Kasumi-1 (cell line): ENCODE measurements at regions not wholly inside any gene's neighbourhood (a gene's known extent, or its start where the extent isn't known, plus 50 kb on each side); places are given as distances from the start of the nearest gene placed in this dataset.

Source experiments
- DNase-seq, 2 experiments: peaks; one replicate each; lab custom pipeline; 2025; lab: John Stamatoyannopoulos, UW

DNA sequence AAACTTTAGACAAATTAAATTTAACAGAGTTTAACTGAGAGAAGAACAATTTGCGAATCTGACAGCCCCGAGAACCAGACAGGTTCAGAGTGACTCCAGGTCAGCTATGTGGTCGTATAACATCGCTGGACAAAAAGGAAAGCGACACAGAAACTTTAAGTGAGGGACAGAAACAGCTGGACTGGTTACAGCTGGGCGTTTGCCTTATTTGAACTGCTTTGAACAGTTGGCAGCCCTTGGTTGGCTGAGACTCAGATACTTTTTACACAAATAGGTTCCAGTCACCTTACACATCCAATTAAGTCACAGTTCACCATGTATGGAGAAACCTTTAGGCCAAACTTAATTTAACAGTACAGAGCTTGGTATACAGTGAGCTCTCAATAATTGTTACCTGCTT, 436.9 kb downstream of the GUCY1A2 start:
- DNase-seq = no peak

DNA sequence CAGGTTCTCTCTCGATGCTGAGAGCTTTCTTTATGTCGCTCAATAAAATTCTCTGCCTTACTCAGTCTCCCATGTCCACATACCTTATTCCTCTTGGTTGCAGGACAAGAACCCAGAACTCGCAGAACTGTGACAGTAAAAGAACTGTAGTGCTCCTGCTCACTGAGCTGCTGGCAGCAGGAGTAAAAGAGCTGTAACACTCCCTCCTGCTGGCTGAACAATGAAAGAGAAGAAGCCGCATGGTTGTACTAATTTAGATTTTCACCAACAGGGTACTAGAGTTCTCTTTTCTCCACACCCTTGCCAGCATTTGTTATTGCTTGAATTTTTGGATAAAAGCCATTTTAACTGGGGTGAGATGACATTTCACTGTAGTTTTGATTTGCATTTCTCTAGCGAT, 433.2 kb downstream of the GUCY1A2 start:
- peak; percentile 13 to 27 for DNase-seq

DNA sequence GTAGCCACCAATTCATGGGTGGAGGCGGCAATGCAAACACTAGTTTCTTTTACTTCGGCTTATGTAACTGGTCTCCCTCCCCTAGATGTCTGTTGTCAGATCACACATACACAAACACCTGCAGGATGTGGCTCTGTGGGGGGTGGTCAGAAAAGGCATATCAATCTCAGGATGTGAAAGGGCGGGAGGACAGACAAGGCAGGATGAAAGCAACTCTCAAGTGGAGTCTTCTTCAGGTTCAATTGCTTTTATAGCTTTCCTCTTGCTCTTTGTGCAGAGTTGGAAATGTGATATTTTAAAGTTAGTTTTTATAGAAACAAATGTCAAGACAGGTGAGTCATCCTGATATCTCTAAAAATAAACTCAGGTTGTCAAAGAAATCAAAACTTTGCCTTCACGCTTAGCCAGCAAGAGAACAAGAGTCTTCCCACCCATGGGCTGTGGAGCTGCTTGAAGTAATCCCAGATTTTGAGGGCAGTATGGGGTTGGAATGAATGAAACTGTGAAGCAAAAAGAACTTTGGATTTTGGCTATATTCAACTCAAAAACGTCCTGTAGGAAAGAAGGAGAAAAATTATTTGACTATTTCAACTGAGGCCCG, 423.4 kb downstream of the GUCY1A2 start:
- no peak for DNase-seq

DNA sequence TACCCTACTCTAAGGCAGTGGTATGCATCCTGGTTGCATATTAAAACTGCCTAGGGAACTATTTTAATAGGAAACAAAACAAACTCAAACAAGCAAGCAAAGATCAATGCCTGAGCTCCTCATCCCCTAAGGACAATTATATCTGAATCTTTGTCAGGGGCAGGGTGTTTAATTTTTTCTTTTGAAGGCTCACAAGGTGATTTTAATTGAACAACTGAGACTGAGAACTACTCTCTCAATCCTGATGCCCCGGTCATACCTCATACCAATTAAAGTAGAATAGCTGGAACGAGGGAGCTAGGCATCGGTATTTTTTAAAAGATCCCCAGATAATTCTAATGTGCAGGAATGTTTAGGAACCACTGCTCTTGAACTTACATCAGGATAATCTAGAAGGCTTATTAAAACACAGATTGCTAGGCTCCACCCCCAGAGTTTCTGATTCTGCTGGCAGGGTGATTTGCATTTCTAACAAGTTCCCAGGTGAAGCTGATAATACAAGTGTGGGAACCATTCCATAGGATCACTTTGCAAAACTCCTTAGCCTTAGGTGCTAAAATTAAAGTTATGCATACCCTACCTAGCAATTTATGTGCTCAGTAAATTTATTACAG, 416.5 kb downstream of the GUCY1A2 start:
- DNase-seq = no peak

DNA sequence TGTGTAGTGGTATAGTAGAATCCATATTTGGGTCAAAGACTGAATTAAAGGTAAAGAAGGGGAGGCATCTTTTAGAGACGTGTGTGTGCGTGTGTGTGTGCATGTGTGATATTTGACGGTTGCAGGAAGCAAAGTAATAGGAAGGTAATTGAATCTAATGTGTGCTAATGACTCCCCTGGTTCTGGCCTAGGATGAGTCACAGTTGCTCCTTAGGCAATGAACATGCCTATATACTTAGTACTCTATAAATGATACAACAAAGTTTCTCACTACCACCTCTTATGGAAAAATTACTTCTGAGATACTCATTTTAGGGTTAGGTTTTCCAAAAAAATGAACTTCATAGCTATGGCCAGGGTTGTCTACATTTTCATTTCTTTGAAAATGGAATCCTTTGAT, 409.6 kb downstream of the GUCY1A2 start:
- DNase-seq = no peak

DNA sequence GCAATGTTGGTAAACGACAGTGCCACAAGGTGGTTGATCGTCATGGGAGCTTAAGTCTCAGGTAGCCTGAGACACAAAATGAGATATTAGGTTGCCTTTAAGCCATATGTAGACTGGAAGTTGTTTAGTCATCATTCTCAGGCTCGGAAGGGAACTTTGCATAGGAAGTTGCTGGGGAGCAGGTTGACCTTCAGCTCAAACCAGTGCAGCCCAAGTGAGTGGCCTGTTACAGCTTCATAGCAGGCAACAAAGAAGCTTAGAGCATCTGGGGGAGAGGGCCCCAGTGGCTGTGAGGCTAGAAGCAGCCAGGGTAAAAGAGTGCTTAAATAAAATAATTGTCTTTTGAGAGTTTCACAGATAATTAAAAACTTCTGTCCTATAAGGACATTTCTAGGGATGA, 404.0 kb downstream of the GUCY1A2 start:
- DNase-seq = no peak

DNA sequence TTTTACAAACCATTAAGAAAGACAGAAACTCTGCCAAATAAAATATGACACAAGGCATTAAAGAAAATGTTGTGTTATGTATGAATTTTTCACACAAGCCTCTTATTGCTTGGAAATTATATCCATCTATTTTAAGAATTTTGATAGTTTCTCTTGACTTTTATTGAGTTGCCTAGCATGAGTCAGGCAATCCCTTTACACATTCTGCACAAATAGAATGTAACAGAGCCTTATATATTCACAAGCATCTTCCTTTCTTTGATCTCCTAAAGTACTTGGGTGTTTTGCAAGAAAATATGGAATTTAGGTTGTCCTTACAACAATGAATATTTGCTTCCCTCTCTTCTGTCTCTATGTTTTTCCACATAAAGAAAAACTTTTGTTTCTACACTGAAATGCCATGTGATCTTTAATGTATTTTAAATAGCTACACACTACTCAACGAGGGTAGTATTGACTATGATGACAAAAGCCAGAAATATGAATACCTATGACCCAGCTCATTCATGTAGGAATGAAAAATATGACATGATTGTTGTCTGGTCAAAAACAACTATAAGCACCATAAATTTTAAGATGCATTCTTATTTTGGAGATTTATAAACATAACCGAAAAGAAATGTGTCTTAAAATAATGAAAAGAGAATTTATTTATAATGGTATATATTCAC, 398.8 kb downstream of the GUCY1A2 start:
- DNase-seq = no peak

DNA sequence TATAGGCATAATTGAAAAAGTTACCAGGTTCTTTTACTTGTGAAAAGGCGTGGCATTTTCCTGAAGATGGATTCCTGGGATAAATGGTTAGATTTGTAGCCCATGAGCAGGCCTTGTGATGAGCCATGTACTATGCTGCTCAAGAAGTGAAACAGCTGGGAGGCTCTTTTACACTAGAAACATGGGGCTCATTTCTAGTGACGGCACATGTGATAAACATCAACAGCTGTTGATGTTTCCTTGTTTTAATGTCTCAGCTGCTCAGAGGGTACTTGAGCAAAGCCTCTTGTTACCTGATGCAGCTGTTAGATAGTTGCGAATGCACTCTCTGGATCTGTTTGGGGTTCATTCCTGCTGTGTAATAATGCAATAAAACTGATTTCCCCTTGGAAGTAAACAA, 396.8 kb downstream of the GUCY1A2 start:
- DNase-seq = no peak
